Activated CD4-positive, alpha-beta T cell treated with anti-CD3 and anti-CD28 coated beads, Interleukin-2, amount 50 U/mL, for 24 hours (primary cell): ENCODE measurements at regions not wholly inside any gene's neighbourhood (a gene's known extent, or its start where the extent isn't known, plus 50 kb on each side); places are given as distances from the start of the nearest gene placed in this dataset.
"Not testable (repeated sequence)": the region's sequence is repeated elsewhere in the genome, so short reads cannot be mapped to it uniquely, and the experiment has no call there.

Source experiments
- DNase-seq, 2 donors: peaks; one replicate each; pipeline ENCODE4 v3.0.0-alpha.2; 2020; ENCODE audit warnings: low read depth in 1 of 2, low spot score in 1 of 2

- DNase-seq, result no peak
These were observed 218.2 kb upstream of the NR5A2 start for GRCh38 chr1:199809311-199809710.

GRCh38 chr1:199811163-199811562 lies 216.3 kb upstream of the NR5A2 start:
- no peak for DNase-seq

GRCh38 chr1:199813198-199813597 lies 214.3 kb upstream of the NR5A2 start:
- DNase-seq, result no peak

- DNase-seq, result no peak
These were observed 211.6 kb upstream of the NR5A2 start for GRCh38 chr1:199815947-199816346.

GRCh38 chr1:199817266-199817665 lies 210.2 kb upstream of the NR5A2 start:
- no peak for DNase-seq

- DNase-seq, result no peak
These were observed 206.3 kb upstream of the NR5A2 start for GRCh38 chr1:199821029-199821779.

- no peak for DNase-seq
These were observed 195.1 kb upstream of the NR5A2 start for GRCh38 chr1:199832451-199832850.

GRCh38 chr1:199834711-199835110 lies 192.8 kb upstream of the NR5A2 start:
- no peak for DNase-seq

- no peak for DNase-seq
These were observed 191.1 kb upstream of the NR5A2 start for GRCh38 chr1:199836430-199836829.

GRCh38 chr1:199837321-199837720 lies 190.2 kb upstream of the NR5A2 start:
- no peak for DNase-seq

- not testable (repeated sequence) for DNase-seq
These were observed 187.9 kb upstream of the NR5A2 start for GRCh38 chr1:199839608-199840007.

- not testable (repeated sequence) for DNase-seq
These were observed 184.4 kb upstream of the NR5A2 start for GRCh38 chr1:199843096-199843495.

GRCh38 chr1:199843861-199844260 lies 183.6 kb upstream of the NR5A2 start:
- DNase-seq, result no peak

- DNase-seq, result no peak
These were observed 180.5 kb upstream of the NR5A2 start for GRCh38 chr1:199847021-199847420.

GRCh38 chr1:199851439-199852140 lies 175.9 kb upstream of the NR5A2 start:
- DNase-seq, result no peak

GRCh38 chr1:199854686-199855321 lies 172.7 kb upstream of the NR5A2 start:
- no peak for DNase-seq

GRCh38 chr1:199855580-199855979 lies 171.9 kb upstream of the NR5A2 start:
- no peak for DNase-seq

- no peak for DNase-seq
These were observed 171.2 kb upstream of the NR5A2 start for GRCh38 chr1:199856216-199856780.

- DNase-seq, result no peak
These were observed 170.4 kb upstream of the NR5A2 start for GRCh38 chr1:199857108-199857507.

GRCh38 chr1:199857516-199857915 lies 170.0 kb upstream of the NR5A2 start:
- no peak for DNase-seq

- no peak for DNase-seq
These were observed 169.3 kb upstream of the NR5A2 start for GRCh38 chr1:199858171-199858570.

GRCh38 chr1:199858856-199859255 lies 168.7 kb upstream of the NR5A2 start:
- DNase-seq, result no peak
